H9 (cell line): ENCODE measurements at regions not wholly inside any gene's neighbourhood (a gene's known extent, or its start where the extent isn't known, plus 50 kb on each side); places are given as distances from the start of the nearest gene placed in this dataset.

Experiments used
- DNase-seq: peaks from one replicate; pipeline ENCODE4 v3.0.0-alpha.2; 2017
- H2AFZ ChIP-seq: one replicate; pipeline ENCODE4 v1.6.1; 2013; ENCODE audit warnings: mild to moderate bottlenecking, low read length, control low read depth, moderate library complexity
- H2AK5ac ChIP-seq: 2 replicates; pipeline ENCODE4 v1.6.1; 2013; ENCODE audit warnings: low read length, control low read depth, mixed read lengths; ENCODE audit not compliant: insufficient read length
- H2BK120ac ChIP-seq: one replicate; pipeline ENCODE4 v1.6.1; 2013; ENCODE audit warnings: low read depth, mild to moderate bottlenecking, low read length, control low read depth, inconsistent platforms; ENCODE audit not compliant: poor library complexity, severe bottlenecking
- H2BK12ac ChIP-seq: 2 replicates; pipeline ENCODE4 v1.6.1; 2013; ENCODE audit warnings: low read length, control low read depth, mixed read lengths, low read depth; ENCODE audit not compliant: insufficient read length
- H2BK15ac ChIP-seq: 2 replicates; pipeline ENCODE4 v1.6.1; 2013; ENCODE audit warnings: low read depth, low read length, control low read depth
- H2BK20ac ChIP-seq: one replicate; pipeline ENCODE4 v1.6.1; 2013; ENCODE audit warnings: low read depth, mild to moderate bottlenecking, low read length, control low read depth, inconsistent platforms; ENCODE audit not compliant: poor library complexity, severe bottlenecking
- H2BK5ac ChIP-seq: 2 replicates; pipeline ENCODE4 v1.6.1; 2013; ENCODE audit warnings: low read length, control low read depth, mixed read lengths; ENCODE audit not compliant: insufficient read length
- H3K14ac ChIP-seq: 2 replicates; pipeline ENCODE4 v1.6.1; 2013; ENCODE audit warnings: low read length, control low read depth; ENCODE audit not compliant: insufficient read depth
- H3K18ac ChIP-seq: 2 replicates; pipeline ENCODE4 v1.6.1; 2013; ENCODE audit warnings: low read depth, mild to moderate bottlenecking, mixed read lengths, low read length, control low read depth; ENCODE audit not compliant: insufficient read length
- H3K23ac ChIP-seq: 2 replicates; pipeline ENCODE4 v1.6.1; 2013; ENCODE audit warnings: low read length, control low read depth, mixed read lengths, low read depth; ENCODE audit not compliant: insufficient read length
- H3K23me2 ChIP-seq: 2 replicates; pipeline ENCODE4 v1.6.1; 2013; ENCODE audit warnings: low read depth, mild to moderate bottlenecking, mixed read lengths, low read length, control low read depth; ENCODE audit not compliant: insufficient read length, poor library complexity, severe bottlenecking
- H3K27ac ChIP-seq: 2 replicates; pipeline ENCODE4 v1.5.1; 2013; ENCODE audit warnings: low read length, control low read depth, mixed read lengths, low read depth; ENCODE audit not compliant: insufficient read length
- H3K27me3 ChIP-seq: 2 replicates; pipeline ENCODE4 v1.6.1; 2013; ENCODE audit warnings: low read length, control low read depth, inconsistent platforms; ENCODE audit not compliant: insufficient read depth
- H3K4ac ChIP-seq: 2 replicates; pipeline ENCODE4 v1.6.1; 2013; ENCODE audit warnings: low read depth, mild to moderate bottlenecking, control low read depth, inconsistent platforms, low read length, moderate library complexity
- H3K4me1 ChIP-seq: 2 replicates; pipeline ENCODE4 v1.6.1; 2013; ENCODE audit warnings: low read length, control low read depth, inconsistent platforms; ENCODE audit not compliant: insufficient read depth
- H3K4me2 ChIP-seq: 2 replicates; pipeline ENCODE4 v1.6.1; 2013; ENCODE audit warnings: low read length, control low read depth, mixed read lengths; ENCODE audit not compliant: insufficient read length, insufficient read depth
- H3K56ac ChIP-seq: 2 replicates; pipeline ENCODE4 v1.6.1; 2013; ENCODE audit warnings: low read depth, mild to moderate bottlenecking, mixed read lengths, low read length, control low read depth; ENCODE audit not compliant: insufficient read length
- H3K79me1 ChIP-seq: 2 replicates; pipeline ENCODE4 v1.6.1; 2013; ENCODE audit warnings: low read depth, mild to moderate bottlenecking, moderate library complexity, low read length, control low read depth, inconsistent platforms; ENCODE audit not compliant: insufficient read depth, poor library complexity, severe bottlenecking
- H3K79me2 ChIP-seq: 2 replicates; pipeline ENCODE4 v1.6.1; 2013; ENCODE audit warnings: low read length, control low read depth, inconsistent platforms; ENCODE audit not compliant: insufficient read depth
- H3K9ac ChIP-seq: 2 replicates; pipeline ENCODE4 v1.6.1; 2013; ENCODE audit warnings: low read length, control low read depth, mixed read lengths; ENCODE audit not compliant: insufficient read length; ENCODE audit errors: extremely low read depth
- H3K9me3 ChIP-seq: one replicate; pipeline ENCODE4 v1.6.1; 2013; ENCODE audit warnings: low read depth, low read length, inconsistent platforms; ENCODE audit not compliant: control insufficient read depth
- H3T11ph ChIP-seq: one replicate; pipeline ENCODE4 v1.6.1; 2013; ENCODE audit warnings: mild to moderate bottlenecking, low read length, control low read depth, inconsistent platforms
- H4K20me1 ChIP-seq: one replicate; pipeline ENCODE4 v1.6.1; 2013; ENCODE audit not compliant: control insufficient read depth, insufficient read length, insufficient read depth
- H4K5ac ChIP-seq: 2 replicates; pipeline ENCODE4 v1.6.1; 2013; ENCODE audit warnings: low read depth, mild to moderate bottlenecking, mixed read lengths, low read length, control low read depth; ENCODE audit not compliant: insufficient read length
- H4K8ac ChIP-seq: replicated peaks from 2 replicates; pipeline ENCODE4 v1.6.1; 2013; ENCODE audit warnings: low read length, control low read depth, mixed read lengths, low read depth; ENCODE audit not compliant: insufficient read length
- H4K91ac ChIP-seq: 2 replicates; pipeline ENCODE4 v1.6.1; 2013; ENCODE audit warnings: low read depth, mild to moderate bottlenecking, moderate library complexity, mixed read lengths, low read length, control low read depth; ENCODE audit not compliant: insufficient read length
- H3K27ac Mint-ChIP-seq, 3 experiments: 2 replicates in 2 of 3; 3 replicates in 1 of 3; pipeline ENCODE4 v1.8.0; 2020 to 2021; ENCODE audit warnings: mixed read lengths in 3 of 3, mild to moderate bottlenecking in 1 of 3, moderate library complexity in 1 of 3
- H3K27me3 Mint-ChIP-seq: 2 replicates; pipeline ENCODE4 v1.8.0; 2021; ENCODE audit warnings: low read depth, mild to moderate bottlenecking, moderate library complexity, mixed read lengths
- H3K36me3 Mint-ChIP-seq, 3 experiments: 2 replicates in 2 of 3; 3 replicates in 1 of 3; pipeline ENCODE4 v1.8.0; 2020 to 2021; ENCODE audit warnings: low read depth in 3 of 3, mixed read lengths in 3 of 3; ENCODE audit not compliant: insufficient read depth in 1 of 3
- H3K4me1 Mint-ChIP-seq, 2 experiments: 2 replicates each; pipeline ENCODE4 v1.8.0; 2020; ENCODE audit warnings: mixed read lengths in 2 of 2
- H3K4me3 Mint-ChIP-seq, 2 experiments: 2 replicates in 1 of 2; 3 replicates in 1 of 2; pipeline ENCODE4 v1.8.0; 2020 to 2021; ENCODE audit warnings: mild to moderate bottlenecking in 2 of 2, mixed read lengths in 2 of 2, moderate library complexity in 1 of 2
- H3K9me3 Mint-ChIP-seq, 2 experiments: 2 replicates in 1 of 2; 3 replicates in 1 of 2; pipeline ENCODE4 v1.8.0; 2020; ENCODE audit warnings: mild to moderate bottlenecking in 2 of 2, mixed read lengths in 2 of 2, moderate library complexity in 1 of 2
- CTCF ChIP-seq: fragments of 200-600 bp; sonication (generic); conservative IDR thresholded peaks from 3 replicates; pipeline ENCODE4 v1.8.0; 2021; ENCODE audit warnings: antibody characterized with exemption, mild to moderate bottlenecking
- WGBS: extraction: QIAGEN DNeasy Blood & Tissue Kit; methylation state at CpG from one replicate; pipeline ENCODE4 v1.1.7; 2013; ENCODE audit warnings: missing lambda C conversion rate, low lambda C conversion rate, mixed read lengths; ENCODE audit not compliant: insufficient read length; ENCODE audit errors: extremely low coverage; 5-methylcytosine and 5-hydroxymethylcytosine counted together

GRCh38 chr14:86574051-86574777, 1044.3 kb downstream of the FLRT2 start:
- Histone ChIP-seq H3K14ac (no peak overlapping the region), H4K91ac (no peak overlapping the region), H3K27ac (no peak overlapping the region), H3T11ph (no peak overlapping the region), H2AFZ (no peak overlapping the region), H3K4ac (no peak overlapping the region), H3K27me3 (no peaks in the 10 kb centered on the region), H4K5ac (no peak overlapping the region), H3K23ac (no peak overlapping the region), H3K18ac (no peak overlapping the region), H3K9ac (no peak overlapping the region), H2BK5ac (no peak overlapping the region), H2AK5ac (no peak overlapping the region), H3K79me1 (no peaks in the 10 kb centered on the region), H3K23me2 (no peaks in the 10 kb centered on the region), H3K4me2 (no peak overlapping the region), H2BK20ac (no peak overlapping the region), H3K56ac (no peak overlapping the region), H2BK120ac (no peak overlapping the region), H3K9me3 (no peaks in the 10 kb centered on the region), H4K20me1 (no peaks in the 10 kb centered on the region), H2BK12ac (no peak overlapping the region), H3K4me1 (no peaks in the 10 kb centered on the region), H4K8ac (no peak overlapping the region), H2BK15ac (no peak overlapping the region), H3K79me2 (no peaks in the 10 kb centered on the region)
- TF ChIP-seq CTCF: no peak
- Mint-ChIP-seq H3K4me3 (no peak overlapping the region), H3K9me3 (no peaks in the 10 kb centered on the region), H3K27ac (no peak overlapping the region), H3K36me3 (no peaks in the 10 kb centered on the region), H3K4me1 (no peaks in the 10 kb centered on the region), H3K27me3 (peaks cover 2% of the 10 kb centered on the region; the same call in 1 of the 2 replicates)
- WGBS: no CpG with 5 or more reads among the region's 10 CpGs
- no peak for DNase-seq
